Effector CD4-positive, alpha-beta T cell (primary cell): ENCODE measurements at regions not wholly inside any gene's neighbourhood (a gene's known extent, or its start where the extent isn't known, plus 50 kb on each side); places are given as distances from the start of the nearest gene placed in this dataset.

ENCODE experiments used
- DNase-seq: peaks from one replicate; pipeline ENCODE4 v3.0.0-alpha.2; 2020

GRCh38 chr3:72118628-72119027 lies 333.7 kb upstream of the PROK2 start:
- no peak for DNase-seq

- DNase-seq = no peak
These were observed 331.3 kb upstream of the PROK2 start for GRCh38 chr3:72116226-72116625.

- DNase-seq = no peak
These were observed 330.4 kb upstream of the PROK2 start for GRCh38 chr3:72115307-72115706.

GRCh38 chr3:72114773-72115172 lies 329.8 kb upstream of the PROK2 start:
- no peak for DNase-seq

GRCh38 chr3:72113964-72114363 lies 329.0 kb upstream of the PROK2 start:
- no peak for DNase-seq

- no peak for DNase-seq
These were observed 328.6 kb upstream of the PROK2 start for GRCh38 chr3:72113564-72113963.

GRCh38 chr3:72112435-72112834 lies 327.5 kb upstream of the PROK2 start:
- no peak for DNase-seq

GRCh38 chr3:72111265-72112205 lies 326.6 kb upstream of the PROK2 start:
- no peak for DNase-seq

- no peak for DNase-seq
These were observed 324.6 kb upstream of the PROK2 start for GRCh38 chr3:72109327-72110259.

- no peak for DNase-seq
These were observed 320.4 kb upstream of the PROK2 start for GRCh38 chr3:72105306-72105705.

GRCh38 chr3:72102112-72102616 lies 317.2 kb upstream of the PROK2 start:
- no peak for DNase-seq

- no peak for DNase-seq
These were observed 316.5 kb upstream of the PROK2 start for GRCh38 chr3:72101494-72101893.

- peak; percentile 70 for DNase-seq
These were observed 315.7 kb upstream of the PROK2 start for GRCh38 chr3:72100601-72101187.

- DNase-seq = no peak
These were observed 315.1 kb upstream of the PROK2 start for GRCh38 chr3:72100080-72100511.

- DNase-seq = no peak
These were observed 314.6 kb upstream of the PROK2 start for GRCh38 chr3:72099326-72100079.

GRCh38 chr3:72097053-72097452 lies 312.1 kb upstream of the PROK2 start:
- no peak for DNase-seq

GRCh38 chr3:72095521-72095920 lies 310.6 kb upstream of the PROK2 start:
- DNase-seq = no peak

GRCh38 chr3:72093992-72094334 lies 309.0 kb upstream of the PROK2 start:
- no peak for DNase-seq

GRCh38 chr3:72093270-72093991 lies 308.5 kb upstream of the PROK2 start:
- no peak for DNase-seq

GRCh38 chr3:72092778-72093177 lies 307.8 kb upstream of the PROK2 start:
- DNase-seq = no peak

GRCh38 chr3:72088486-72089025 lies 303.6 kb upstream of the PROK2 start:
- no peak for DNase-seq
